Cardiac muscle cell (in vitro differentiated cells and primary cell): ENCODE measurements at regions not wholly inside any gene's neighbourhood (a gene's known extent, or its start where the extent isn't known, plus 50 kb on each side); places are given as distances from the start of the nearest gene placed in this dataset.

Experiments
- DNase-seq, 2 donors: peaks; one replicate each; pipeline versions ENCODE4 v3.0.0 to v3.0.0-alpha.2; 2010 to 2017; ENCODE audit warnings: low read depth in 1 of 2, low spot score in 1 of 2
- H3K27ac ChIP-seq: fragments of 200-600 bp; sonication (generic); 2 replicates; pipeline ENCODE4 v1.5.1; 2016
- H3K27me3 ChIP-seq: fragments of 200-600 bp; sonication (generic); 2 replicates; pipeline ENCODE4 v1.6.0; 2016; ENCODE audit warnings: control low read depth
- H3K36me3 ChIP-seq: fragments of 200-600 bp; sonication (generic); 2 replicates; pipeline ENCODE4 v1.5.1; 2016; ENCODE audit warnings: control low read depth
- H3K4me1 ChIP-seq: fragments of 200-600 bp; sonication (generic); 2 replicates; pipeline ENCODE4 v1.8.1; 2017; ENCODE audit warnings: low read depth, mild to moderate bottlenecking, mixed run types
- H3K4me3 ChIP-seq: fragments of 200-600 bp; sonication (generic); 2 replicates; pipeline ENCODE4 v1.5.1; 2016; ENCODE audit warnings: mild to moderate bottlenecking
- H3K9me3 ChIP-seq: fragments of 200-600 bp; sonication (generic); 2 replicates; pipeline ENCODE4 v1.5.1; 2017; ENCODE audit warnings: low read depth, mild to moderate bottlenecking, control low read depth
- TF ChIP-seq, protein P1 (sequence below): IDR thresholded peaks from 2 replicates; pipeline ENCODE4 v1.5.1; 2012; ENCODE audit warnings: low read depth, mild to moderate bottlenecking, low read length

GRCh38 chr4:3667258-3667657 lies 98.9 kb upstream of the ADRA2C start:
- H3K27ac ChIP-seq, result no peak overlapping the region
- TF ChIP-seq, protein P1, sequence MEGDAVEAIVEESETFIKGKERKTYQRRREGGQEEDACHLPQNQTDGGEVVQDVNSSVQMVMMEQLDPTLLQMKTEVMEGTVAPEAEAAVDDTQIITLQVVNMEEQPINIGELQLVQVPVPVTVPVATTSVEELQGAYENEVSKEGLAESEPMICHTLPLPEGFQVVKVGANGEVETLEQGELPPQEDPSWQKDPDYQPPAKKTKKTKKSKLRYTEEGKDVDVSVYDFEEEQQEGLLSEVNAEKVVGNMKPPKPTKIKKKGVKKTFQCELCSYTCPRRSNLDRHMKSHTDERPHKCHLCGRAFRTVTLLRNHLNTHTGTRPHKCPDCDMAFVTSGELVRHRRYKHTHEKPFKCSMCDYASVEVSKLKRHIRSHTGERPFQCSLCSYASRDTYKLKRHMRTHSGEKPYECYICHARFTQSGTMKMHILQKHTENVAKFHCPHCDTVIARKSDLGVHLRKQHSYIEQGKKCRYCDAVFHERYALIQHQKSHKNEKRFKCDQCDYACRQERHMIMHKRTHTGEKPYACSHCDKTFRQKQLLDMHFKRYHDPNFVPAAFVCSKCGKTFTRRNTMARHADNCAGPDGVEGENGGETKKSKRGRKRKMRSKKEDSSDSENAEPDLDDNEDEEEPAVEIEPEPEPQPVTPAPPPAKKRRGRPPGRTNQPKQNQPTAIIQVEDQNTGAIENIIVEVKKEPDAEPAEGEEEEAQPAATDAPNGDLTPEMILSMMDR, result no peak
- no peaks in the 10 kb centered on the region for H3K36me3 ChIP-seq
- no peak for DNase-seq
- no peaks in the 10 kb centered on the region for H3K4me1 ChIP-seq
- H3K27me3 ChIP-seq, result no peaks in the 10 kb centered on the region
- no peak overlapping the region for H3K4me3 ChIP-seq
- H3K9me3 ChIP-seq, result no peaks in the 10 kb centered on the region

DNA sequence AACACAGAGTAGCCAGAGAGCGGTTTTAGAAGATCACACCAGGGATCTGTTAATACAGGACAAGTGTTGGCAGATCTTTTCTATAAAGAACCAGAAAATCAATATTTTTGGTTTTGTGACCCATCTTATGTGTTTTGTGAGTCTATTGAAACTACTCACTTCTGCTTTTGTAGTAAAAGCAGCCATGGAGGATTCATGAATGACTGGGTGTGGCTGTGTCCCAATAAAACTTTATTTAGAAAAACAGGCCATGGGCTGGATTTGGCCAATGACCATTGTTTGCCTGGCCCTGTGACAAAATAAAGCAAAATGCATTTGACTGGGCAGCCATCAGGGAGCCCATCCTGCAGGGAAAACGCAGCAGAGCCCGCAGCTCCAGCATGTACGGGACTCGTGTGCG lies 99.9 kb upstream of the ADRA2C start:
- TF ChIP-seq, protein P1, result no peak
- Histone ChIP-seq H3K36me3 (no peaks in the 10 kb centered on the region), H3K27me3 (no peaks in the 10 kb centered on the region), H3K9me3 (no peaks in the 10 kb centered on the region), H3K27ac (no peak overlapping the region), H3K4me3 (no peak overlapping the region), H3K4me1 (no peaks in the 10 kb centered on the region)
- no peak for DNase-seq

- Histone ChIP-seq H3K36me3 (no peaks in the 10 kb centered on the region), H3K4me3 (no peak overlapping the region), H3K27me3 (no peaks in the 10 kb centered on the region), H3K4me1 (no peaks in the 10 kb centered on the region), H3K9me3 (no peaks in the 10 kb centered on the region), H3K27ac (no peak overlapping the region)
- TF ChIP-seq, protein P1, result no peak
- no peak for DNase-seq
Observed at GRCh38 chr4:3665360-3665891, 100.8 kb upstream of the ADRA2C start.

DNA sequence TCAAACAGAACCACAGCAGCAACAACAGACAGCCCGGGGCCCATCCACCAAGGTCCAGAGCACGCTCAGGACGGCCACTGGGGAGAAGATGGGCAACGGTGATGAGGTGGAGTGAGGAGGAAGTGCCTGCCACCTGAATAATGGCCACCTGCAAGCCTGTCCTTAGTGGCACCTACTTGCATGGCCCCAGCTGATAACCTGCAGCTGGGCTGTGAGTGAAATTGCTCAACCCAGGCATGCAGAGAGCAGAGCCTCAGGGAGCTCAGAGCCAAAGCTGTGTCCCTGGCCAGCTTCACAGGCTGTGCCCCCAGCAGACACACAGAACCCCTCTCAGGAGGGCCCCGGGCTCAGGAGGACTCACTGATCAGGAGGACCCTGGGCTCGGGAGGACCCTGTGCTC lies 102.4 kb upstream of the ADRA2C start:
- Histone ChIP-seq H3K4me1 (no peaks in the 10 kb centered on the region), H3K27me3 (no peaks in the 10 kb centered on the region), H3K36me3 (no peaks in the 10 kb centered on the region), H3K27ac (no peak overlapping the region), H3K4me3 (no peak overlapping the region), H3K9me3 (no peaks in the 10 kb centered on the region)
- no peak for DNase-seq
- TF ChIP-seq, protein P1, result no peak

DNA sequence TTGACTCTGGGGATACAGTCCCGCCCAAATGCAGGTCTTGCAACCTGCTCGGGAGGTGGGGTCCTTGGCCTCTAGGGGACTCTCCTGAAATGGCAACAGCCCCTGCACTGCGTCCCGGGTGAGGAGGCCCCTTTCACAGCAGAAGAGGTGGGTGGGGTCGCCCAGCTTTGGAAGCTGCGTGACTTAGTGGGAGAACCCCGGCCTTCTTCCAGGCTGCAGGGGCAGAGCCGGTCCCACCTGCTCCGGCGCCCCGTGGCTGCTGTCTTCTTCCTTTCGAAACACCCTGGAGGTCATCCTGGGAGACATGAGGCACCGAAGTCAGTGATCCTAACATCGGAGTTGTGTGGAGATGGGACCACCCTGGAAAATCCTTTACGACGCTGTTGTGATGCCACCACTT lies 103.7 kb upstream of the ADRA2C start:
- H3K4me3 ChIP-seq, result no peak overlapping the region
- DNase-seq, result no peak
- H3K36me3 ChIP-seq, result no peaks in the 10 kb centered on the region
- H3K27me3 ChIP-seq, result no peaks in the 10 kb centered on the region
- no peaks in the 10 kb centered on the region for H3K9me3 ChIP-seq
- no peak overlapping the region for H3K27ac ChIP-seq
- TF ChIP-seq, protein P1, result no peak
- no peaks in the 10 kb centered on the region for H3K4me1 ChIP-seq

GRCh38 chr4:3661989-3662388 lies 104.2 kb upstream of the ADRA2C start:
- Histone ChIP-seq H3K4me3 (no peak overlapping the region), H3K4me1 (no peaks in the 10 kb centered on the region), H3K36me3 (no peaks in the 10 kb centered on the region), H3K27me3 (no peaks in the 10 kb centered on the region), H3K9me3 (no peaks in the 10 kb centered on the region), H3K27ac (no peak overlapping the region)
- no peak for DNase-seq
- TF ChIP-seq, protein P1, result no peak
